UCSD-AML1 (cell line): ENCODE measurements at regions not wholly inside any gene's neighbourhood (a gene's known extent, or its start where the extent isn't known, plus 50 kb on each side); places are given as distances from the start of the nearest gene placed in this dataset.

ENCODE experiments used
- DNase-seq: peaks from one replicate; lab custom pipeline; 2025; ENCODE audit not compliant: unreplicated experiment; lab: John Stamatoyannopoulos, UW

GRCh38 chr14:36245223-36245622, 68.7 kb upstream of the PTCSC3 start:
- DNase-seq = no peak

GRCh38 chr14:36243183-36243582, 66.7 kb upstream of the PTCSC3 start:
- no peak for DNase-seq

- DNase-seq = no peak
Observed at GRCh38 chr14:36241183-36241582, 64.7 kb upstream of the PTCSC3 start.

- DNase-seq = peak; percentile 14
Observed at GRCh38 chr14:36238666-36239363, 62.3 kb upstream of the PTCSC3 start.

GRCh38 chr14:36233217-36233616, 56.7 kb upstream of the PTCSC3 start:
- no peak for DNase-seq

- DNase-seq = no peak
Observed at GRCh38 chr14:36229262-36229661, 52.7 kb upstream of the PTCSC3 start.

- no peak for DNase-seq
Observed at GRCh38 chr14:36227802-36228201, 51.3 kb upstream of the PTCSC3 start.

- DNase-seq = no peak
Observed at GRCh38 chr14:36227344-36227743, 50.8 kb upstream of the PTCSC3 start.
